ENCODE measurements at regions not wholly inside any gene's neighbourhood (a gene's known extent, or its start where the extent isn't known, plus 50 kb on each side); places are given as distances from the start of the nearest gene placed in this dataset.

DNA sequence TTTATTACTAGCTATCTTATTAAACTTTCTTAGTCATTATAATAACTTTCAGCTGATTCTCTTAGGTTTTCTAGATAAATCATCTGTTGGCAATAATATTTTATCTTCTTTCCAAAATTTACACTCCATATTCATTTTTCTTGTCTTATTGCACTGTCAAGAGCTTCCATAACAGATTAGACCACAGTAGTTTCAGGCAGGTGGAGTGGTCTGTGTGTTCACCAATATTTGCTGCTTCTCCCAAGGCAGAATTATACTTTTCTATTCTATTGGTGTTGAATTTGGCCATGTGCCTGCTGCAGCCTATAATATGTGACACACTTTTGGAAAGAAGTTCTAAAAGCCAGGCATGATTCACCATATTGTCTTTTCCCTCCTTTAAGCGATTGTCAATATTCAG lies 422.8 kb downstream of the GATA3 start:
- DNase-seq (no peak), ATAC-seq (no peak)
- Histone ChIP-seq H3K27me3 (no peaks in the 10 kb centered on the region), H3K27ac (no peak overlapping the region), H3K4me3 (no peak overlapping the region), H3K9me3 (no peaks in the 10 kb centered on the region), H3K4me1 (no peaks in the 10 kb centered on the region), H3K36me3 (no peaks in the 10 kb centered on the region)
- no peak for TF ChIP-seq CTCF (IDR thresholded peaks at IDR 0.05)
- intact Hi-C loops (cut with DNase I) = no loop called here

GRCh38 chr10:8481718-8482504 lies 427.4 kb downstream of the GATA3 start:
- no peak for DNase-seq
- H3K9me3 ChIP-seq = no peaks in the 10 kb centered on the region
- H3K4me3 ChIP-seq = no peak overlapping the region
- H3K27ac ChIP-seq = no peak overlapping the region
- no peak for ATAC-seq
- intact Hi-C loops (cut with DNase I) = no loop called here
- no peaks in the 10 kb centered on the region for H3K4me1 ChIP-seq
- H3K36me3 ChIP-seq = no peaks in the 10 kb centered on the region
- no peaks in the 10 kb centered on the region for H3K27me3 ChIP-seq
- no peak for TF ChIP-seq CTCF (IDR thresholded peaks at IDR 0.05)

- Histone ChIP-seq H3K36me3 (no peaks in the 10 kb centered on the region), H3K4me1 (no peaks in the 10 kb centered on the region), H3K4me3 (no peak overlapping the region), H3K27ac (no peak overlapping the region), H3K27me3 (no peaks in the 10 kb centered on the region), H3K9me3 (no peaks in the 10 kb centered on the region)
- ATAC-seq (no peak), DNase-seq (no peak)
- intact Hi-C loops (cut with DNase I) = no loop called here
- TF ChIP-seq CTCF (IDR thresholded peaks at IDR 0.05) = no peak
These were observed 430.5 kb downstream of the GATA3 start for GRCh38 chr10:8485032-8485431.

DNA sequence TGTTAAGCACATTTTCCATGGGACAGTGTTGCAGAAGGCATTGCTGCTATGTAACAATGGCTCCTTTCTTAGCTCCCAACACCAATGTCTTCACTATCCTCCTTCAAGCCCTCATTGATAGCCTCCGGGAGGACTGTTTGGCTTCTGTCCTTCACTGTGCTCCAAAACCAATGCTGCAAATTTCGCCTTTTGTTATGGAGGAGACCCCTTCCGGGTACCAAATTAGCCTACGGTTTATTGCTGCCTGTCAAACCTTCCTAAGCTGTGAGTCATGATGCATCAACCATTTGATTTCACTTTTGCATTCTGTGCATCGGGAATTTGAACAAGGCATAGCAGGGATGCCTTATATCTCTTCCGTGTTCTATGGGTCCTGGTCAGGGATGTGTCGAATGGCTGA lies 432.9 kb downstream of the GATA3 start:
- Histone ChIP-seq H3K4me3 (no peak overlapping the region), H3K27ac (no peak overlapping the region), H3K36me3 (no peaks in the 10 kb centered on the region), H3K9me3 (no peaks in the 10 kb centered on the region), H3K4me1 (no peaks in the 10 kb centered on the region), H3K27me3 (no peaks in the 10 kb centered on the region)
- ATAC-seq (no peak), DNase-seq (no peak)
- intact Hi-C loops (cut with DNase I) = no loop called here
- no peak for TF ChIP-seq CTCF (IDR thresholded peaks at IDR 0.05)

GRCh38 chr10:8489232-8489631 lies 434.7 kb downstream of the GATA3 start:
- Histone ChIP-seq H3K27me3 (no peaks in the 10 kb centered on the region), H3K27ac (no peak overlapping the region), H3K9me3 (no peaks in the 10 kb centered on the region), H3K36me3 (no peaks in the 10 kb centered on the region), H3K4me1 (no peaks in the 10 kb centered on the region), H3K4me3 (no peak overlapping the region)
- ATAC-seq = no peak
- no peak for TF ChIP-seq CTCF (IDR thresholded peaks at IDR 0.05)
- no peak for DNase-seq
- intact Hi-C loops (cut with DNase I) = no loop called here

DNA sequence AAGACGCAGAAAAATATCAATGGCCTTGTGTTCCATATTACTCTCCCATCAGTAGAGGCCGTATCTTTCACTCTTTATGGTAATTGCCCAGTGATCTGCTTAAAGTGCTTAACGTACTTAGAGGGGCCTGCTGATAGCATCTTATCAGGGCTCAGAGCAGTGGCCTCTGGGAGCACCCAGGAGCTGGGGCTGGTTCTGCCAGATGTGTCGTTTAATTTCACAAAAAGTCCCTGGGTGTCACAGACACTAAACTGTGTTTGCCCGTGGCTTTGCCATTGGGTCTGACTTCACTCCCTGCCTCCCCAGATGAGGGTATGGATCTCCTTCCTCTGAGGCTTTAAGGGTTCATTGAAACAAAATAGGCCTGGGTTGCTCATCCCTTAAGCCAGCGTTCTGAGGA lies 435.3 kb downstream of the GATA3 start:
- Histone ChIP-seq H3K9me3 (no peaks in the 10 kb centered on the region), H3K27ac (no peak overlapping the region), H3K4me1 (no peaks in the 10 kb centered on the region), H3K4me3 (no peak overlapping the region), H3K36me3 (no peaks in the 10 kb centered on the region), H3K27me3 (no peaks in the 10 kb centered on the region)
- intact Hi-C loops (cut with DNase I) = no loop called here
- TF ChIP-seq CTCF (IDR thresholded peaks at IDR 0.05) = no peak
- ATAC-seq (no peak), DNase-seq (no peak)
